GM19240 (cell line): ENCODE measurements at regions not wholly inside any gene's neighbourhood (a gene's known extent, or its start where the extent isn't known, plus 50 kb on each side); places are given as distances from the start of the nearest gene placed in this dataset.

ENCODE experiments used
- DNase-seq: peaks from one replicate; pipeline ENCODE4 v3.0.0; 2011; ENCODE audit warnings: low spot score; ENCODE audit not compliant: insufficient read length

DNA sequence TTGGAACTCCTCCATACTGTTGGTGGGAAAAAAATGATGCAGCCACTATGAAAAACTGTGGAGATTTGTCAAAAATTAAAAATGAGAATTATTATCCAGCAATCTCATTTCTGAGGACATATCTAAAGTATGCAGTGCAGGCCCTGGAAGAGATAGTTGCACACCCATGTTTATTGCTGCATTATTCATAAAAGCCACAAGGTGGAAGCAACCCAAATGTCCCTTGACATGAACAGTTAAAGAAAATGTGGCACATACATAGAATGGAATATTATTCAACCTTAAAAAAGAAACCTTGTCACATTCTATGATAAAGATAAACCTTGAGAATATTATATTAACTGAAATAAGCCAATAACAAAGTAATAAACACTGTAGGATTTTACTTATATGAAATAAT is 80.9 kb upstream of the ARHGEF26 start:
- DNase-seq, result no peak

DNA sequence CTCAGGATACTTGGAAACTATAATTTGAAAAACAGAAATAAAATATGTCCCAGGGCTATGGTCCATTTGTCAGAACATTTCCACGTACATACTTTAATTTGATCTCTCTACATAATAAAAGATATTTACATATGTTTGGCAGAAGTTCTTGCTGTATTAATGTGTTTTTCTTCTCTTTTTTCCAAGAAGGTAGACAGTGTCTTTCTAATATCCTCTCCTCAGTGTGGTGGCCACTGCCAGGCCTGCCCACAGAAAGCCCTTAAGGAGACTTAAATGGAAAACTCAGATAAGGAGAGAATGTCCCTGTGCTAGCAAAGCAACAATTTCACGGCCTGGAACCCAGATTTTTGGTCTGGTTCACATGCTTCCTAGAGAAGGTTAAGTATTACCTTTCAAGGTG is 76.5 kb upstream of the ARHGEF26 start:
- DNase-seq, result no peak

DNA sequence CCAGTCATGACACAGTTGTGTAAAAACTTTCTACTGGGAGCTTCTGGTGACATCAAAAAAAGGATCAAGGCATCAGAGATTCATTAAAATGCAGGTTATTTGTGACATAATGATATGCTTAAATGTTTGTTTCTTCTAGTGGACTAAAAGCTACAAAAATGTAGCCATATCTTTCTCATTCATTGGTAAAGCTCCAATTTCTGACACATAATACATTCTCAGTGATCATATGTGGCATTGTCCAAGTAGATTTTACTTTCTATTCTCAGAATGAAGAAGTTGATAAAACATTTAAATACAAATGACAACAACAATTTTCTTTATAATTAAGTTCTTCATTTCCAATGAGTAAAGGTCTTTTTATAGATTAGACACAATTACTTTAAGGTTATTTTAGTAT is 71.0 kb upstream of the ARHGEF26 start:
- DNase-seq, result no peak

DNA sequence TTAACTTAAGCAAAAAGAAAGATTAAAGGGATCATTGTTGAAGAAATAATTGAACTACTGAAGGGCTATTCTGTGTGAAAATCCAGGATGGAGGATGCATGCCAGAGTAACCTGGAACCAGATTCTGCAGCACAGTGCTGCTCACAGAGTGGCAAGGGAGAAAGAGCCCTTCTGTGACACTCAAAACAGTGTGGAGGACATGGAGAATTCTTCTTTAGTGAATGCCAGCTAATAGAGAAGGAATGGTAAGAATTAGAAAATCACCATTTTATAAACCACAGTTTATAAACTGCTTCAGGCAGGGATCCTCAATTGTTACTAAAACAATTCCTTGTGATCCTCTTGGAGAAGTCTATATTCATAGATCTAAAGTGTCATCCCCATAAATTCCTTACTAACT is 70.4 kb upstream of the ARHGEF26 start:
- no peak for DNase-seq

DNA sequence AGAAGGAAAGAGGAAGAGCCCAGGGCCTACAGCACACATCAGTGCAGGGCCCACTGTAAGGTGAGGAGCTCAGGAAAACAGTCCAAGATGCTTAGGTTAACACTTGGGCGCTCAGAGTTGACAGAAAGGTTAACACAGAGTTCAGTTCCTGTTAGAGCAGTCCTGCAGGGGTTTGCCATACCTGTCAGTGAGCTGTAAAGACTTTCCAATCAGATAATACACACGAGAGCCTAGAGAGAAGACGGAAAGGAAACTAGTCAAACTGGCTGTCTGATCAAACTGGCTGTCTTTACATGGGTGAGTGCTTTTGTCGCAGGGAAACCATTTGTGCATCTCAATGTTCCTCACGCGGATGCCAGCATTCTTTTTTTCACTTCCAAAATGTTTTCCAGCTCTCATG is 61.4 kb upstream of the ARHGEF26 start:
- no peak for DNase-seq

DNA sequence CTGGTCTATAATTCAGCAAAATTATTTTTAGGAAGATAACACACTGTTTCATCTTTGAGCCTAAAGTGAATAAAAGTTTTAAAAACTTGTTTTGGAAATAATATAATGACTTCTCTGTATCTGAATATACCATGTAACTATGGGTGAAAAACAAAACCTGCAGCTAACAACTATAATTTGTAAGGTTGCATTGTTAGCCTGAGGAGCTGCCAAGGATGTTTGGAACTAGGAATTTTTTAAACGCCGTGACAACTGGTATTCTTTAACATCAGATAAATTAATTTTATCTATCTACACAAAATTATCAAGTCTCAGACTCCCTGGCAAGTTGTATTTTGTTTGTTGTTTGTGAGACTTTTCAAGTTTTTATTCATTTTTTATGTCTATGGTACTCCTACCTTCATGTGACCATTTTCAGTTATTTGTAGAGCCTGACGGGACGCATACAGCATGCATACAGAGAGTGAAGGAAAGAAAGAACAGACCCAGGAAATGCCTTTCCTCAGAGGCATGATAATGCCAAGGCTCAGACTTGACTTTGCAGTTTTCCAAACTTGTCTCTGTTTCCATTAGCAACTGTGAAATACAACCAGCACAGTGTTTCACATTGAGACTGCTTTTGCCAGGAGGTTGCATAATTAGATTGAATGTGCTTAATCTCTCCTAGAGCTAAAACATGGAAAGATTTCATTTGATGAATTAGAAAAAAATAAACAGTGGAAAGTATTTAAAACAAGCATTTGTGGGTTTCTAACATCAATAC is 60.8 kb upstream of the ARHGEF26 start:
- no peak for DNase-seq

DNA sequence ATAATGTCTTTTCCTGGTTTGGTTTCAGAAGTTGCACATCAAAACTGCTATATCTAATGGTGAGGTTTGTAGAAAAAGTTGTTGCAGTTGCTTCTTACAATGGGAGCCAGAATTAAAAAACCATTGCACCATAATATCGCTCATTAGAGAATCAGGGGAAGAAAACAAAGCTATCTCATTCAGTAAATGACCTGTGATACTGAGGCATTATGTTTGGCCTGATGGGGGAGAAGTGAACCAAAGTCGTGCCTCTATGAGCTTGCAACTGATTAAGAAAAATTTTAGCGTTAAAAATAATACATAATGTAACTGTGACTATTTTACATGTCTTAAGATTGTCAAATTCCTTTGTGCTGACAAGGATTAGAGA is 60.2 kb upstream of the ARHGEF26 start:
- DNase-seq, result no peak

DNA sequence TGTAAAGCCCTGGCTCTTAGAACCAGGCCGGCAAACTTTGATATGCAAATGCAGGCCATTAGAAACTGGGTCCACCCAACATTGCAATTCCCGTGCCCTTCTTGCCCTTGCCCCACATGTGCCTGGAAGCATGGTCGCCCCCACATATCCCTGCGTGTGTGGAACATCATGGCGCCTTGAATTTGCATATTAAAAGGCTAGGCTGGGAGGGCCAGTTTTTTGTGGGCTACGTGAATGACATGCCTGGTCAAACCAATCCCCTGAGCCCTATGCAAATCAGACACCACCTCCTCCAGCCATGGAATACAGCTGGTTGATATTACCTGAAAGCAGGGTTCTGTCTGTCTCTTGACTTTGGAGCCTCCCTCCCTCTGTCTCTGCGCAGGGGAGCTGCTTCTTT is 58.7 kb upstream of the ARHGEF26 start:
- DNase-seq, result no peak

DNA sequence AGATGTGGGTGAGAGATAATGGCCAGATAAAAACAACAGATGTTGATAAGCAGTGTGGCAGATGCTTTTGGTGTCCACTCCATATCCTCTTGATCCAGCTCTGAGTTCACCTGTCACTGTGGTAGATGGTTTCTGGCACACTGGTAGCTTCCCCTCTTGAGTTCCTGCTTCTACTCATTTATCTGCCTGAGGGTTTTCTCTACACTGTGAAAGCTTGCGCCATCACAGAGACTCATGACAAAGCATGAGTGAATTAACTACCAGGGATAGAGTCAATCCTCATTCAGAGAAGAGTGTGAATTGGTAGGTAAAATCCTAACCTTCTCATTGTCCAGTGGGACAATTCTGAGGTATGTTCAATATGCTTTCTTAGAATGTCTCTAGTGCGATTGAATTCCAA is 50.0 kb upstream of the ARHGEF26 start:
- DNase-seq, result no peak
